ENCODE measurements at regions not wholly inside any gene's neighbourhood (a gene's known extent, or its start where the extent isn't known, plus 50 kb on each side); places are given as distances from the start of the nearest gene placed in this dataset.
"Not testable (repeated sequence)": the region's sequence is repeated elsewhere in the genome, so short reads cannot be mapped to it uniquely, and the experiment has no call there.

GRCh38 chr1:98325646-98326440, 335.7 kb upstream of the SNX7 start:
- DNase-seq, result no peak

DNA sequence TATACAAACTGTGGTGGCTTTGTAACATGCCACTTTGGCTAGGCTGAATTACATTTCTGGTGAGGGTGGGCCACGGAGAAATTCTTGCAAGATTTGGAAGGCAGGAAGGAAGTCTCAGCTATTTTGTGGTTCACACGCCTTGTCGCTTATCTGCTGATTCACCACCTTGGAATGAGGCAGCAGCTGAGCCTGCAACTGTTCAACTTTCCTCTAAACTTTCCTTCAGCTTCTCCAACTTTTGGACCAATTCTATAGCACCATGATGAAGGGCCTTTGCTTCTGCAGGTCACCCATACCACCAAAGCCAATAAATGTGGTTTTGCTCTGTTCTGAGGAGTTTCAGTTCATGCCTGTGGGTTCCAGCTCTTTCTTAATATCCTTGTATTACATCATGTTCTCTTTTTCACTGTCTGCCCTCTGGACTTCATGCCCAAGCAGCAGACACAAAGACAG, 337.6 kb upstream of the SNX7 start:
- DNase-seq, result peak in 1 of 2 experiments; percentile 13

DNA sequence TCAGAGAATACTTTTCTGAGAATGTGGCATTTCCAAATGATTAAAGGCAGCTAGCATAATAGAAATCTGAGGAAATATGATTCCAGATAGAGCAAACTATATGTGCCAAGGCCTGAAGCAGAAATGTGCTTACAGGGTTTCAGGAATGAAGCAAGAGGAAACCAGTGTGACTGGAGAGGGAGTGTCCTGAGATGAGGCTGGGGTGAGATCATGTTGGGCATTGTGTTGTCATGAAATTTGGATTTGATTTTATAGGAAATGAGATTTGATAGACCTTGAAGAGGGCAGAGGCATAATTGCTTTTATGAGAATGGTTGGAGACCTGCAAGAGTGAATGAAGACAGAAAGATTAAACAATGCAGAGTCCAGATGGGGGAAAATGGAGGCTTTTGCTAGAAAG, 338.1 kb upstream of the SNX7 start:
- no peak for DNase-seq

DNA sequence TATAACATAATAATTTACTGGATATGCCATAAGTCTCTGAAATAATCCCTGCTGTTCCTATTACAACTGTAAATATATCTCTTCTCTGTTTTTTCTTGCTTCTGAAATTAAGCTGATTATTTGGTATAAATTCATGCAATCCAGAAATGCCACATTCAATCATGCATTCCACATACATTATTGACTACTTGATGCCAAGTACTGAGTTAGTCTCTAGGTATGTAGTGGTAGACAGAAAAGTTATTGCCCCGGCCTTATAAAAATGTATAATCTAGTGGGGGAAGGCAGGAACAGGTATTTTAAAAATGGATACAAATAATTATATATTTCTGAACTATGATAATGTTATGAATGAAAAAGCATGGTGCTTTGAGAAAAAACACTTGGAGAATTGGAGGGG, 338.6 kb upstream of the SNX7 start:
- no peak for DNase-seq

DNA sequence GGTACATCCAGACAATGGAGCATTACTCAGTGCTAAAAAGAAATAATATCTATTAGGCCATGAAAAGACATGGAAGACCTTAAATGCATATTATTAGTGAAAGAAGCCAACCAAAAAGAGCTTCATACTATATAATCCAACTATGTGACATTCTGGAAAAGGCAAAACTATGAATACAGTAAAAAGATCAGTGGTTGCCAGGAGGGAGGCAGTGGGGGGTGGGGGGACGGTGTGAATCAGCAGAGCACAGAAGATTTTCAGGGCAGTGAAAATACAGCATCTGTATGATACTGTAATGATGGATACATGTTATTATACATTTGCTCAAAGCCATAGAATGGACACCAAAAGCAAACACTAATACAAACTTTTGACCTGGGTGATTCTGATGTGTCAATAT, 339.4 kb upstream of the SNX7 start:
- no peak for DNase-seq

DNA sequence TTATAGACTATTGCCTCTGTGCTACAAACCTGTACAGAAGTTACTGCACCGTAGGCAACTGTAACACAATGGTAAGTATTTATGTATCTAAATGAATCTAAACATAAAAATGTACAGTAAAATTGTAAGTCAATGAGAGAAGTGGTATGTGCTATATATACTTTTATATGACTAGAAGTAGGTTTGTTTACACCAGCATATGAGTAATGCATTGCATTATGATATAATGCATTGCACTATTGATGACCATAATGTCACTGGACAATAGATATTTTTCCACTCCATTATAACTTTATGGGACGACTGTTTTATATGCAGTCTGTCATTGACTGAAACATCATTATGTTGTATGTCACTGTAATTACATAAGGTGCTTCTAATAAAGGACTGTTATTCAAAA, 340.3 kb upstream of the SNX7 start:
- no peak for DNase-seq

DNA sequence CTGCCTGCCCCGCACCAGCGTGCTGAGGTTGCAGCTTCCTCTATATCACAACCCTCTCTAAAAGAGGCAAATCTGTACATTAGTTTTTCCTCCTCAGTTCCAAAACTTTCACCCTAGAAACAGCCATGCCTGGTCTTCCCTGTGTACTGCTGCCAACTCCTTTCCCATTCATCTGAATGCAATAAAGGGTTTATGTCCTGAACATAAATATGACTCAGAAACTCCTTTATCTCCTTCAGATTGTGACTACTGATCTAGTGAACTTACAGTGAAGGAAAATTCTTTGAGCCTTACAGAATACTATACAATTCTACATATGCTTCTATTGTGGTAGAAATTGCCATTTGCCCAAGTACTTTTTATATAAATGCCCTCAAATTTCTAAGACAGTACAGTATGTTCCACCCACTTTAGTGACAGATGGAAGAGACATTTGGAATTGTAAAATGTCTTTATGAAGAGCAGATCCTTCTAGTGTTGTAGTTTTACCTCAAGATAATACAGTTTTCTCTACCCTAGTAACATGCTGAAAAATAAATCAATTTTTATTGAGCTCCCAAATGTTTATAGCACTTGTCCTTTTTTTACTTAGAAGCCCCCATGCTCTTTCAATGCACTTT, 345.1 kb upstream of the SNX7 start:
- no peak for DNase-seq

DNA sequence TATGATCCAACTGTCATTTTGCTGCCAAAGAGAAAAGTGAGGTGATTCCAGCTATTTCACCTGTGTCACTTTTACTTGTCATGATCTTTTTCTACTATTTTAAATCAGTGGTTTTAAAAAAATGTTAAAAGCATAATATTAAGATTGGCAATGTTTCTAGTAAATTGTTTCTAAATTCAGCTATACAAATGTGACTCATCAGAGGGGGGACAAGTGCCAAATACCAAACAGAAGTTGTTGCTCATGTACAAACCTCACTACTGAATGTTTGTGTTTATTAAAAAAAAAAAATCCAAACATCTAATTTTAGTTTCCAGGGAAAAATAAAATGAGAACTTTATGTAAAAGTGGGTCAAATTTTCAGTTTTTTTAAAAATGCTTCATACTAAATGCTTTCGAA, 346.2 kb upstream of the SNX7 start:
- DNase-seq, result no peak

DNA sequence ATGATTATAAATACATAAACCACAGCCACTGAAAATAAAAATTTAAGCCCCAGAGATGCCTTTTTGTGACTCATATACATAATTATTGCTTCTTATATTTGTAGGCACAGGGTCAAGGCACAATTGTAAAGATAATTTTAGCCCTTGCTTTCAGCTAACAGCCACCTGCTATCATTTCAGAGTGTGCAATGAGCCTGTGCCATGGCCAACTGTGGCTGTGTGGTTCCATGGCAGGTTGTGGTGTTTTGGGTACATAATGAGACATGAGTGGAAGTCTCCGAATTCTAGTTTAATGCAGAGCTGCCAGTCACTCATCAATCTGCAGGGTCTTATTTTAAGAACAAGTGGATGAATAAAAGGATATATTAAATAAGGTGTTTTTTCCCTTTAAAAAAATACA, 346.9 kb upstream of the SNX7 start:
- DNase-seq, result no peak

- no peak for DNase-seq
These were observed 354.9 kb upstream of the SNX7 start for GRCh38 chr1:98306517-98307089.

- no peak for DNase-seq
These were observed 356.2 kb upstream of the SNX7 start for GRCh38 chr1:98305362-98305761.

DNA sequence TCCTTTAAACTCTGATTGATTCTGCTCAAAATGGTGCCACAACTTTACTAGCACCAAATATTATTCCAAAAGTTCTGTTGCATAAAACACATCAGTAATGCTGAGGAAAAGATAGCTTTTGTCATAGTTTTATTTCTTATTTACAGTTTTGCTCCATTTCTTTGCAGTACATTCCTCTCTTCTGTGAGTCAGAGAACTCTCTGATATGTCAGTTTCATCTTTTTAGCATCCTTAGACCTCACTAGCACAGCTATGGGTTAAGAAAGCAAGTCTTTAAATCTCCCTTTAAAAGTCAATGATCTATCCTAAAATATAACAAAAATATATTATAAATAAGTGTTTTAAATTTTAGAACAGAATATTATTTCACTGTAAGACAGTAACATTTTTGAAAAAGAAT, 356.6 kb upstream of the SNX7 start:
- DNase-seq, result no peak

DNA sequence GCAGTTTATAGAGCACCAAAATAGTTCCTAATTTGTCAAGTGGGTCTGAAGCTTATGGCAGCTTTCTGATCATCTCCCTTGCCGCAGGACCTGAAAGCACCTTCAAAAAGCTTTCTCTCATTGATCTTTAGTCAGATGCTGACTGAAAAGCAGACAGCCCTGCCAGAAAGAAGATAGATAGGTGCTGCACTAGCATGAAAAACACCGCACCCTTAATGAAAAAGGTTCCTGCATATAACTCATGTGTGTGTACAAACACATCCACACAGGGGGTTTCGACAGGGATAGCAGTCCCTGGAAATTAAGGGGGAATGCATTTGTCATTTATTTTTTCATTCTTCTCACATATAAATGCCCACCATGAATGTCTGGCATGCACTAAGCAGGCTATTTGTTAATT, 361.7 kb upstream of the SNX7 start:
- no peak for DNase-seq

- DNase-seq, result no peak
These were observed 362.2 kb upstream of the SNX7 start for GRCh38 chr1:98299313-98299712.

- DNase-seq, result no peak
These were observed 363.2 kb upstream of the SNX7 start for GRCh38 chr1:98298319-98298718.

DNA sequence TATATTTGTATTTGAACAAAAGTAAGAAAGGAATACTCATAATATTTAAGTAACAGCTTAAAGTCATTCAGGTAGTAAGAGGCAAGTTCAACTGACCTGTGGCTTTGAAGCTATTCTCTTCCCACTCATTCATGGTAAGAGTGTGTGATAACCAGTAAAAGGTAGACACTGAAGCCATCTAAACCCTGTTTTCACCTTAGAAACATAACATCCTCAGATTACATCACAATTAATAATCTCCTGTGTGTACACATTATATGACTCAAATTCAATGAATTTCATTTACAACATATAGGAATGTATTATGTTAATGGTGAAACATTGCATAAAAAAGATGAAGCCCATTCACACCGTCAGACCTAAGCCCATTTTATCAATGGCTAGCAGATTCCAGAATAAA, 364.8 kb upstream of the SNX7 start:
- no peak for DNase-seq

GRCh38 chr1:98294127-98294526, 367.4 kb upstream of the SNX7 start:
- DNase-seq, result no peak

- no peak for DNase-seq
These were observed 368.5 kb upstream of the SNX7 start for GRCh38 chr1:98292994-98293393.

- no peak for DNase-seq
These were observed 368.5 kb upstream of the DPYD start for GRCh38 chr1:98289311-98289710.

DNA sequence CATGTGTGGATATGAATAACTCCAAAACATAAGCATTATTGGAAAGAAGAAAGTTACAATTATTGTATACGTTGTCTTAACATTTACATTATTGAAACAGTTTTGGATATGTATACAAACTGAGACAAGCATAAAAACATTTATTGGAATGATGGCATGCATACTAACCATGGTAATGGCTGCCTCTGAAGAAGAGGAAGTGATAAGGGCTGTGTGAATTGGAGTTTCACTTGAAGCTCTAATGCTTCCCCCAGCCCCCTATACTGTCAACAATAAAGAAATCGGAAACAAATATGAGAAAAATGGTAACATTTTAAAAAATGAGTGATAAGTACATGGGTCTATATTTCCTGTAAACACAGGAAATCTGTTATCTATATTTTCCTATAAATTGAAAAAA, 367.7 kb upstream of the DPYD start:
- no peak for DNase-seq

GRCh38 chr1:98287626-98288025, 366.8 kb upstream of the DPYD start:
- DNase-seq, result no peak

- no peak for DNase-seq
These were observed 365.8 kb upstream of the DPYD start for GRCh38 chr1:98286656-98287055.

DNA sequence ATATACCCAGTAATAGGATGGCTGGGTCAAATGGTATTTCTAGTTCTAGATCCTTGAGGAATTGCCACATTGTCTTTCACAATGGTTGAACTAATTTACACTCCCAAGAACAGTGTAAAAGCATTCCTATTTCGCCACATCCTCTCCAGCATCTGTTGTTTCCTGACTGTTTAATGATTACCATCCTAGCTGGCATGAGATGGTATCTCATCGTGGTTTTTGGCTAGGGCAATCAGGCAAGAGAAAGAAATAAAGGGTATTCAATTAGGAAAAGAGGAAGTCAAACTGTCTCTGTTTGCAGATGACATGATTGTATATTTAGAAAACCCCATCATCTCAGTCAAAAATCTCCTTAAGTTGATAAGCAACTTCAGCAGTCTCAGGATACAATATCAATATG, 364.5 kb upstream of the DPYD start:
- DNase-seq, result not testable (repeated sequence)

GRCh38 chr1:98280049-98280448, 359.2 kb upstream of the DPYD start:
- DNase-seq, result no peak
